GF-D8 (cell line): ENCODE measurements at regions not wholly inside any gene's neighbourhood (a gene's known extent, or its start where the extent isn't known, plus 50 kb on each side); places are given as distances from the start of the nearest gene placed in this dataset.
A peak's percentile ranks its signal among the peaks of the same experiment; 100 is the strongest.
"Not testable (repeated sequence)": the region's sequence is repeated elsewhere in the genome, so short reads cannot be mapped to it uniquely, and the experiment has no call there.

Experiments used
- DNase-seq: peaks from one replicate; lab custom pipeline; 2025; lab: John Stamatoyannopoulos, UW

GRCh38 chr2:64879745-64880144, 109.5 kb upstream of the SLC1A4 start:
- DNase-seq = no peak

- no peak for DNase-seq
Measured at GRCh38 chr2:64880193-64880951, 108.8 kb upstream of the SLC1A4 start.

GRCh38 chr2:64881037-64881492, 108.1 kb upstream of the SLC1A4 start:
- no peak for DNase-seq

GRCh38 chr2:64887565-64887964, 101.6 kb upstream of the SLC1A4 start:
- no peak for DNase-seq

GRCh38 chr2:64888591-64889309, 100.4 kb upstream of the SLC1A4 start:
- no peak for DNase-seq

GRCh38 chr2:64889803-64890202, 99.4 kb upstream of the SLC1A4 start:
- no peak for DNase-seq

- DNase-seq = not testable (repeated sequence)
Measured at GRCh38 chr2:64896572-64896971, 92.6 kb upstream of the SLC1A4 start.

GRCh38 chr2:64899081-64899865, 89.9 kb upstream of the SLC1A4 start:
- DNase-seq = no peak

- DNase-seq = not testable (repeated sequence)
Measured at GRCh38 chr2:64899876-64900275, 89.3 kb upstream of the SLC1A4 start.

GRCh38 chr2:64904413-64905329, 84.5 kb upstream of the SLC1A4 start:
- DNase-seq = peak; percentile 15

- DNase-seq = no peak
Measured at GRCh38 chr2:64905338-64906024, 83.7 kb upstream of the SLC1A4 start.

- no peak for DNase-seq
Measured at GRCh38 chr2:64906853-64907536, 82.2 kb upstream of the SLC1A4 start.

GRCh38 chr2:64908406-64908805, 80.8 kb upstream of the SLC1A4 start:
- DNase-seq = no peak

GRCh38 chr2:64910523-64910922, 78.7 kb upstream of the SLC1A4 start:
- DNase-seq = no peak

- DNase-seq = peak; percentile 10
Measured at GRCh38 chr2:64910972-64911433, 78.2 kb upstream of the SLC1A4 start.

- peak; percentile 1 for DNase-seq
Measured at GRCh38 chr2:64913357-64913869, 75.8 kb upstream of the SLC1A4 start.

- no peak for DNase-seq
Measured at GRCh38 chr2:64914247-64914646, 75.0 kb upstream of the SLC1A4 start.

GRCh38 chr2:64914735-64915509, 74.3 kb upstream of the SLC1A4 start:
- peak; percentile 79 for DNase-seq

GRCh38 chr2:64915510-64915900, 73.7 kb upstream of the SLC1A4 start:
- peak; percentile 57 for DNase-seq
